ENCODE measurements at regions not wholly inside any gene's neighbourhood (a gene's known extent, or its start where the extent isn't known, plus 50 kb on each side); places are given as distances from the start of the nearest gene placed in this dataset.

GRCh38 chr2:203654826-203655225 is 51.6 kb upstream of the CD28 start:
- Mint-ChIP-seq H3K4me3 (no peak overlapping the region), H3K27me3 (no peaks in the 10 kb centered on the region), H3K27ac (no peak overlapping the region), H3K36me3 (ENCODE audit: low read depth) (no peaks in the 10 kb centered on the region), H3K4me1 (ENCODE audit: low read depth) (peaks cover 27% of the 10 kb centered on the region), H3K9me3 (no peaks in the 10 kb centered on the region)
- TF ChIP-seq CTCF (IDR thresholded peaks at IDR 0.05), result no peak
- no peak for ATAC-seq
- POLR2A ChIA-PET, result interaction anchor here (0.6 kb wide), 1 partner anchor 111 kb away, joined by 3 read pairs; no protein-coding TSS in a partner anchor
- intact Hi-C loops (cut with micrococcal nuclease), result loop anchor here (5.0 kb wide), 1 partner anchor 168 kb away; no protein-coding TSS in a partner anchor
- DNase-seq, result no peak
- CTCF ChIA-PET, result no interaction called here

DNA sequence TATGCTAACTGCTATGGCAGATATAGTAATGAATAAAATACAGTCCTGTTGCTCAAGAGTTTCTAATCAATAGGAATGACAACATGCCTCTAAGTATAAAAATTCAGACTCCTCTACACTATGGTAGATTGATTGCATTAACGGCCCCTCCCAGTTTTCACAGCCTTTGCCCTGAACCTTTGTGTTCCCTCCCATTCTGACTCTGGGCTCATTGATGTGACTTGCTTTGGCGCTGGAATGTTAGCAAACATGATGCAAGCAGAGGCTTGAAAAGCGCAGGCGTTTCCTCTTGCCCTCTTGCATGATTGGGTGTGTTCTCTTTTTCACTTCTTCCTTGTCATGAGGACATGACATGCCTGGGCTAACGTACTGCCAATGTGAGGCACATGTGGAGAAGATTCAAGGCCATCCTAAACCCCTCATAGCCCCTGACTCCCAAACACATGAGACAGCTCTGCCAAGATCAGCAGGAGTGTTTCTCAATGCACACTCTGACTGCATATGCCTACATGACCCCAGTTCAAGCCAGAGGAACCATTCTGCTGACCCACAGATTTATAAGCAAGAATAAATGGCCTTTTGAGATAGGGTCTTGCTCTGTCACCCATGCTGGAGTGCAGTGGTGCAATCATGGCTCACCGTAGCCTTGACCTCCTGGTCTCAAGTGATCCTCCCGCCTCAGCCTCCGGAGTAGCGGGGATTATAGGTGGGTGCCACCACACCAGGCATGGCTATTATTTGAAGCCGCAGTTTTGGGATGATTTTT is 49.7 kb upstream of the CD28 start:
- ATAC-seq (no peak), DNase-seq (no peak)
- TF ChIP-seq CTCF (IDR thresholded peaks at IDR 0.05), result no peak
- peak overlapping the region; percentile 9 for H3K27ac Mint-ChIP-seq
- peaks cover 29% of the 10 kb centered on the region for H3K4me1 Mint-ChIP-seq (ENCODE audit: low read depth)
- H3K9me3 Mint-ChIP-seq, result no peaks in the 10 kb centered on the region
- H3K4me3 Mint-ChIP-seq, result no peak overlapping the region
- POLR2A ChIA-PET, result no interaction called here
- no peaks in the 10 kb centered on the region for H3K27me3 Mint-ChIP-seq
- intact Hi-C loops (cut with micrococcal nuclease), result no loop called here
- H3K36me3 Mint-ChIP-seq (ENCODE audit: low read depth), result no peaks in the 10 kb centered on the region
- CTCF ChIA-PET, result no interaction called here
